ENCODE measurements at regions not wholly inside any gene's neighbourhood (a gene's known extent, or its start where the extent isn't known, plus 50 kb on each side); places are given as distances from the start of the nearest gene placed in this dataset.
"Not testable (repeated sequence)": the region's sequence is repeated elsewhere in the genome, so short reads cannot be mapped to it uniquely, and the experiment has no call there.

DNA sequence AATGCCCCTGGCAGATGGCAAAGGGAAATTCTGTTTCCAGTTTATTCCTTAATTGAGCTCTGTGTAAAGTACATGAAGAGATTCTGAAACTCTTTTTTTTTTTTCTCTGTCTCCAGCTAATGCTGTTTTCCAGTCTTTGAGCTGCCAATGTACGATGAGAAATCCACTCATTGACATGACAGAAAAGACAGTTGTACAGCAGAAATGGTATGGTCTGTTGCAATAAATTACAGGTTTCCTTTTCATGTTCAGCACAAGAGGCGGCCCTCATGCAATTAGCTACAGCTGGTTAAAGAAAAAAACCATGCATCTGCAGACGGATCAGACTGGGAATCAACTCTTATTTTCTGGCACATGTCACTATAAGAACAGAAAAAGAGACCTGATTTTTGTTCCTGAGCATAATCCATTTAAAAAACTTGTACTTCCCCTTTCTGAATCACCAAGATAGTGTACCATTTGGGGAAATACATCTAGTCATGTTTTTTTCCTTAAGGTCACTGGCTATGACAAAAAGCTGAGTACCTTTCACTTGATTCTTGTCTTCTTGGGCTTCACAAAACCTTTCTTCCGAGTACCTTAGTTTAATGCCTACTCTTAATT is 289.8 kb upstream of the PREP start:
- DNase-seq, result no peak

GRCh38 chr6:105691971-105692370 is 289.1 kb upstream of the PREP start:
- no peak for DNase-seq

DNA sequence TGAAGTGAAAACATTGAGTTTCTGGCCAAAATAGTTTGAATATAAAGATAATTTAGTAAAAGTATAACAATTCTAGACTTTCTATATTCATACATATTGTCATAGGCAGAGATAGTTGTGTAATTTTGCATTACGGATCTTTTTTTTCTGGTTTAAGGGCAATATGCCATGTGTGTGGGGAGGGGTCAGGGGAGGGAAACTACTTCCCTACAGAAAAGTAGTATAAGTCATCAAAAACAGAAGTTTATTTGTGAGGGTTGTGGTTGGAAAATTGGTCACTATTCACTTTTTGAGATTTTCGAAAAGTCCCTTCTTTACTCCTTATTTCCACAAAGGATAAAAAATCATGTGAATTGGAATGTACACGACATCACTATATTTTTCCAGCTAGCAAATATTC is 288.2 kb upstream of the PREP start:
- no peak for DNase-seq

- no peak for DNase-seq
Measured at GRCh38 chr6:105688573-105688972, 285.7 kb upstream of the PREP start.

GRCh38 chr6:105686793-105687192 is 283.9 kb upstream of the PREP start:
- DNase-seq, result not testable (repeated sequence)

DNA sequence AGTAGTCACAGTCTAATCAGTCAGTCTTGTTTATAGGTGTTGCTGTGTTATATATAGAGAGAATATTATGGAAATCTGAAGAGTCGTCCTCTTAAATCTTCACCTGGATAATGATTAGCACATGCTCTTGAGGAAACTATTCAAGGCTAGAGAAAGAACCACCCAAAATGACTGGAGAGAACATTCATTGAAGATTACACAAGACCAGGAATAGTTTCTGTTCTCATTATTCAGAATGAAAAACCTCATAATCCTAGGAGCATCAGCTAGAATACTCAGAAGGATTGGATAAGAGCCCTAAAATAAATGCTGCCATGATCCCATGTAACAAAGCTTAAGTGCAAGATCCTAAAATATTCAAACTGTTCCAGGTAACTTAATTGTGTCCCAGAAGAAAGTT is 278.2 kb upstream of the PREP start:
- no peak for DNase-seq

- no peak for DNase-seq
Measured at GRCh38 chr6:105680131-105680530, 277.2 kb upstream of the PREP start.

GRCh38 chr6:105678516-105678915 is 275.6 kb upstream of the PREP start:
- DNase-seq, result no peak

DNA sequence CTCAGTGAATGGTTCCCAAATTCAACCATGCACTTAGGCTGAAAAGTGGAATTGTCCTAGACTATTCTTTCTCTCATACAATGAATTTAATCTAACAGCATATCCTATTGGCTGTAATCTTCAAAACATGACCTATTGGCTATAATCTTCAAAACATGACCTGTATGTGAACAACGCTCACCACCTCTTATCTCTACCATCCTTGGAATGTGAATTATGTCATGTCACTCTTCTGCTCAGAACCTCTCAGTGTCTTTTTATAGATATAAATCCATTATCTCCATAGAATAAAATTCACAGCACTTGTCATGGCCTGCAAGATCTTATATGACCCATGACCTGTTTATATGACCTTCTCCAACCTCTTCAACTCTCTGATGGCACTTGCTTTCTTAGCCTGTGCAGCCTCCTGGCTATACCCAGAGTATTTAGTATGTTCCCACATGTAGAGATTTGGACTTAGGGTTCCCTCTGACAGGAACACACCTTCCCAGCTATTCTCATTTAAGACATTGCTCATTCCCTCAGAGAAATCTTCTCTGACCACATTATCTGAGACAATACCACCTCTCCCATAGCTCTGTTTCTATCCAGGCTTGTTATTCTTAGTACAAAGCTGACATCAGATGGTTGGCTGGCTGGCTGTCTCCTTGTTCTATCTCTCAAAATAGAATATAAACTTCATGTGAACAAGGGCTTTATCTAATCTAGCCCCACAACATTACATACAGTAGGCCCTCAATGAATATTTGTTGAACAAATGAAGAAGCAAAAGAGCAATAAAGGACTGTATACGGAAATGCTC is 275.0 kb upstream of the PREP start:
- no peak for DNase-seq

GRCh38 chr6:105676857-105677256 is 274.0 kb upstream of the PREP start:
- DNase-seq, result no peak

- DNase-seq, result no peak
Measured at GRCh38 chr6:105675715-105676397, 273.0 kb upstream of the PREP start.

DNA sequence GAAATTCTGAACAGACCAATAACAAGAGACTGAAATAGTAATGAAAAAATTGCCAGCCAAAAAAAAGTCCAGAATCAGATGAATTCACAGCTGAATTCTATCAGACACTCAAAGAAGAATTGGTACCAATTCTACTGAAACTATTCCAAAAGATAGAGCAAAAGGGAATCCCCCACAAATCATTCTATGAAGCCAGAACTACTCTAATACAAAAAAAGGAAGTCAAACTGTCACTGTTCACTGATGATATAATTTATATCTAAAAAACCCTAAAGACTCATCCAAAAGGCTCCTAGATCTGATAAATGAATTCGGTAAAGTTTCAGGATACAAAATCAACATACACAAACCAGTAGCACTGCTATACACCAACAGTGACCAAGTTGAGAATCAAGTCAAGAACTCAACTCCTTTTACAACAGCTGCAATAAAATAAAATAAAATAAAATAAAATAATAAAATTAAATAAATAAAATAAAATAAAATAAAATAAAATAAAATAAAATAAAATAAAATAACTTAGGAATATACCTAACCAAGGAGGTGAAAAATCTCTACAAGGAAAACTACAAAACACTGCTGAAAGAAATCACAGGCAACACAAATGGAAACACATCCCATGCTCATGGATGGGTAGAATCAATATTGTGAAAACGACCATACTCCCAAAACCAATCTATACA is 270.1 kb upstream of the PREP start:
- DNase-seq, result not testable (repeated sequence)

DNA sequence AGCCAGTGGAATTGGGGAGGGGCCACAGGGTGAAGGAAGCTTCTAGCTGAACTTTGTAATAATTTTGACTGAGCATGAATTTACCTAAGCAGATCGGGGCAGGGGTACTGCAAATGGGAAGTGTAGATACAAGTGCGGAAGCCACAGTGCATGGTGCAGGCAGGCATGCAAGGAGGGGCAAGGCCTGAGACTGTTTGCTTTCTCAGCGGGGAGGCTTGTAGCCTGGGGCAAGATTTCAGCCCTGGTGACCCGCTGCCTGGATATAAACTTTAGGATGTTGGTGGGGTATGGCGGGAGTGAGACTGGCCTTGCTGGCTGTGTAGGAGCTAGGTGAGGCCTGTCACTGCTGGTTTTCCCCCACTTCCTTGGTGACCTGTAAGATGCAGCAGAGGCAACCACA is 266.4 kb upstream of the PREP start:
- DNase-seq, result no peak

DNA sequence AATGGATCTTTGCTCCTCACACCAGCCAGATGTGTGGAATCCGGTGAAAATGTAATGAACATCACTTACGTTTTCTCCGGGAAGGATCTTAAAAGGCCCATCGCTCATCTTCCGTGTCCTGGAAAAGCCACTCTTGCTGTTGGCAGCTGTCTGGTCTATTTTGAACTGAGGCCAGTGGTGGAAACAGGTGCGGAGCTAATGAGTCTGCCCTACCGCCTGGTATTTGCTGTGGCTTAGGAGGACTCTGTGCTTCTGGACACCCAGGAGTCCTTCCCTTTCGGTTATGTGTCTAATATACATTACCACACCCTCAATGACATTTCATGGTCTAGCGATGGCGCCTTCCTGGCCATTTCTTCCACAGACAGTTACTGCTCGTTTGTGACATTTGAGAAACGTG is 264.2 kb upstream of the PREP start:
- no peak for DNase-seq

- no peak for DNase-seq
Measured at GRCh38 chr6:105664931-105665330, 262.0 kb upstream of the PREP start.

GRCh38 chr6:105651969-105652368 is 249.1 kb upstream of the PREP start:
- no peak for DNase-seq

DNA sequence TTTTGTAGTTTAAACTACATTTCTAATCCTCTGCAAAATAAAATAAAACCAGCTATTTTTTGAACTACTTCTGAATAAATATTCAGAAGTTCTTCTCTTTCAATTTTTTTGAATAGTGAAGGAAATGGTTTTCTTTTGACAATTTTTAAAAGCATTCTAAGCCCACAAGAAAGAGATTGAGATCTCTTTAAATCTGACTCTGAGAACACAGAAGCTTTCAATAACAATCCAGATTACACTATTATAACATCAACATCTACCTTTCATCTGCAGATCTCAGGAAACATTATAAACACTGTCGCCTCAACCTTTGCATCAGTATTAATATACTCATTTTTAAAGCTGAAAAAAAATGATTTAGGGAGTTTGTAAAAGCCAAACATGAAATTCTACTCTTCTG is 247.5 kb upstream of the PREP start:
- no peak for DNase-seq

DNA sequence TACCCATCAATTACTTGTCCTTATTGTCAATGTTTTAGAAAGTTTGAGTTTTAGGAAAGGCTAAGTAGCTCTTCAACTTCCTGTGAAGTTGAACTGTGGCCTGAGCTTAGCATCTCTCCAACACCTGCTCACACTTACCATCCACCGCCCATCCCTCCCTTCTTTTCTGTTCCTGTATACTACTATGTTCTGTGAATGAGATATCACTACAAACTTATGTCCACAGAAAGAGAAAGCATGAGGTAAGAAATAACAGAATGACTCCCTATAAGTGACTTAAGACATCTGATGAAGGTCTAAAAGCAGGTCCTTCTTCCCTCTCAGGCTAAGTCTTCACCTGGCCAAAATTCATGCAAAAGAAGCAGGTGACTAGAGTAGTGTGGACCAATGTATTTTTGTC is 246.3 kb upstream of the PREP start:
- no peak for DNase-seq

DNA sequence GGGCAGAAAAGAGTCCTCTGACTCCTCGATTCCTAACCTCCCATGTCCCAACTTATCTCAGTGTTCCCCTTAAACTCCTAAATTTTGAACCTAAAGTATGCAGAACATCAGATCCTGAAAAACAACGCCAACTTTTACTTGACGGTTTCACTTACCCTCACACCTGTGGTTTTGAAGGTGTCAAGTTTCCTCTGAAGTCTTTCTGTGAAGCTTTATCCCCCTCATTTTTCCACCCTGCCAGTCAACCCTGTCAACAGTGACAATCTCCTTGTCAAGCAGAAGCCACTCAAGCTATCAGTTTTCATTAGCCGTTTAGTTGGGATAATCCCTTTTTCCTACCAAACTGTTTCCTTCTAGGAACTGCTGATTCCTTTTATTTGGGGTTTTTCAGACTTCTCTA is 245.4 kb upstream of the PREP start:
- no peak for DNase-seq

DNA sequence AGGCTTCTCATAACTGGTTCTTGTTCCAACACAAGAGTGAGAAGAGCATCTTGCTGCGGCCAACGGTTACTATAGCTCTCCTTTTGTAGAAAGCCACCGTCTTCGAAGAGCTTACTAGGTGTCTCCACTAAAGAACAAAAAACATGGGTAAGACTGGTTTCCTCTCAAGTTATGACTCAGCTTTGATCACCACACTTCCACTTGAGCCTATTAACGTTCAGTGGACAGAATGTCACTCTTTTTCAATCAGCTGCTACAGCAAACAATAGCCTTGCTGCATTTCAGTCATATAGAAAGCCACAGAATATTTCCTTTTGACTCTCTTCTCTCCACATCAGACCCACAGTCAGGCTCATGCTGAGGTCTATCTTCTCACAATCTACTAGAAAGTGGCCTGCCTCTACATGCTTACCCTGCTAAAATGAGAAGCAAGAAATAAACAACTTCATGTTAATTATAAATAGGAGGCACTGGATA is 243.5 kb upstream of the PREP start:
- no peak for DNase-seq

GRCh38 chr6:105645958-105646357 is 243.1 kb upstream of the PREP start:
- no peak for DNase-seq

GRCh38 chr6:105645156-105645555 is 242.3 kb upstream of the PREP start:
- no peak for DNase-seq

DNA sequence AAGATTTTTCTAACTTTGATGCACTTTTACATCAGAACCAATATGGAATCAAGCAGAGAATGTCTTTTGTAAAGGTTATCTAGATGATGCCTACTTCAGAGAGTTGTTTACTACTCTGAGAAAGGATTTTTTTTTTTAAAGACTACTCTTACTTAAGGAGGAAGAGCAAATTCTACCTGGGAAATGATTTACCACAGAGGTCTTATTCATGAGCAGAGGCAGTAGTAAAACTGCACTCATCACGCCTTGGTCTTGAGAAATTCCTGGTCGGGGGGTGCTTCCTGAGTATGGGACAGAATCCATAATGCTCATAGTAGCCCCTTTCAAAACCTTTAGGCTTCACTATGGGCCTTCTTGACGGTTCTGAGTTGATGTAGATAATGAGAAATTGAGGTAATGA is 241.8 kb upstream of the PREP start:
- DNase-seq, result no peak
